Stromal cell of bone marrow (primary cell): ENCODE measurements at regions not wholly inside any gene's neighbourhood (a gene's known extent, or its start where the extent isn't known, plus 50 kb on each side); places are given as distances from the start of the nearest gene placed in this dataset.

Experiments
- DNase-seq: peaks from one replicate; pipeline ENCODE4 v3.0.0-alpha.2; 2012; ENCODE audit warnings: low read depth

GRCh38 chr2:181770150-181770549, 89.8 kb upstream of the NEUROD1 start:
- peak; percentile 21 for DNase-seq

- no peak for DNase-seq
These were observed 91.0 kb upstream of the NEUROD1 start for GRCh38 chr2:181771356-181771755.

GRCh38 chr2:181772334-181772733, 92.0 kb upstream of the NEUROD1 start:
- DNase-seq, result no peak

- DNase-seq, result no peak
These were observed 92.5 kb upstream of the NEUROD1 start for GRCh38 chr2:181772777-181773176.

GRCh38 chr2:181774685-181775084, 94.4 kb upstream of the NEUROD1 start:
- peak; percentile 42 for DNase-seq

GRCh38 chr2:181776336-181776735, 96.0 kb upstream of the NEUROD1 start:
- no peak for DNase-seq

GRCh38 chr2:181777734-181778133, 97.4 kb upstream of the NEUROD1 start:
- DNase-seq, result no peak

GRCh38 chr2:181778621-181779201, 98.4 kb upstream of the NEUROD1 start:
- no peak for DNase-seq

- no peak for DNase-seq
These were observed 99.1 kb upstream of the NEUROD1 start for GRCh38 chr2:181779288-181780021.

- DNase-seq, result no peak
These were observed 99.8 kb upstream of the NEUROD1 start for GRCh38 chr2:181780047-181780651.

GRCh38 chr2:181780657-181781056, 100.3 kb upstream of the NEUROD1 start:
- DNase-seq, result no peak

GRCh38 chr2:181781078-181781786, 100.9 kb upstream of the NEUROD1 start:
- DNase-seq, result no peak

- DNase-seq, result no peak
These were observed 102.3 kb upstream of the NEUROD1 start for GRCh38 chr2:181782660-181783059.

- no peak for DNase-seq
These were observed 104.2 kb upstream of the NEUROD1 start for GRCh38 chr2:181784556-181784955.

- peak; percentile 50 for DNase-seq
These were observed 105.5 kb upstream of the NEUROD1 start for GRCh38 chr2:181785691-181786344.

GRCh38 chr2:181786371-181787228, 104.9 kb upstream of the ITPRID2 start:
- DNase-seq, result no peak

- no peak for DNase-seq
These were observed 104.1 kb upstream of the ITPRID2 start for GRCh38 chr2:181787310-181788048.

- no peak for DNase-seq
These were observed 102.5 kb upstream of the ITPRID2 start for GRCh38 chr2:181788897-181789555.

- DNase-seq, result no peak
These were observed 101.6 kb upstream of the ITPRID2 start for GRCh38 chr2:181789827-181790448.
